Skeletal muscle tissue (tissue), 3 donors: ENCODE measurements at regions not wholly inside any gene's neighbourhood (a gene's known extent, or its start where the extent isn't known, plus 50 kb on each side); places are given as distances from the start of the nearest gene placed in this dataset.

ENCODE experiments used
- H3K27ac ChIP-seq: one replicate; pipeline ENCODE4 v1.7.0; 2013; ENCODE audit warnings: mild to moderate bottlenecking, low read depth, low read length, inconsistent platforms
- H3K27me3 ChIP-seq, 3 donors: one replicate each; pipeline ENCODE4 v1.7.0; 2013; ENCODE audit warnings: low read length in 3 of 3; ENCODE audit not compliant: control insufficient read depth in 3 of 3, insufficient read depth in 3 of 3
- H3K36me3 ChIP-seq, 3 donors: one replicate each; pipeline ENCODE4 v1.7.0; 2013; ENCODE audit warnings: low read length in 3 of 3; ENCODE audit not compliant: control insufficient read depth in 3 of 3, insufficient read depth in 3 of 3
- H3K4me1 ChIP-seq, 3 donors: one replicate each; pipeline ENCODE4 v1.7.0; 2013; ENCODE audit warnings: low read length in 3 of 3, mild to moderate bottlenecking in 3 of 3; ENCODE audit not compliant: control insufficient read depth in 3 of 3, insufficient read depth in 3 of 3
- H3K4me3 ChIP-seq, 3 donors: one replicate each; pipeline ENCODE4 v1.7.0; 2013; ENCODE audit warnings: low read length in 3 of 3
- H3K9ac ChIP-seq, 3 donors: one replicate each; pipeline ENCODE4 v1.7.0; 2013; ENCODE audit warnings: low read length in 3 of 3, mild to moderate bottlenecking in 3 of 3, moderate library complexity in 2 of 3, low read depth in 1 of 3
- H3K9me3 ChIP-seq, 3 donors: one replicate each; pipeline ENCODE4 v1.7.0; 2013; ENCODE audit warnings: low read length in 3 of 3; ENCODE audit not compliant: control insufficient read depth in 3 of 3
- donor health status: Osteomylitis.

- H3K4me3 ChIP-seq = no peak overlapping the region
- H3K27me3 ChIP-seq = no peaks in the 10 kb centered on the region
- no peaks in the 10 kb centered on the region for H3K9me3 ChIP-seq
- no peak overlapping the region for H3K9ac ChIP-seq
- H3K36me3 ChIP-seq = no peaks in the 10 kb centered on the region
- peaks cover 0 to 5% (median 0%) of the 10 kb centered on the region in 3 donors for H3K4me1 ChIP-seq
- H3K27ac ChIP-seq = no peak overlapping the region
Measured at GRCh38 chr3:132871956-132872355, 149.7 kb upstream of the NPHP3 start.

GRCh38 chr3:132870541-132870940 lies 148.3 kb upstream of the NPHP3 start:
- H3K27ac ChIP-seq = no peak overlapping the region

GRCh38 chr3:132867956-132868355 lies 145.7 kb upstream of the NPHP3 start:
- no peak overlapping the region for H3K9ac ChIP-seq
- H3K27ac ChIP-seq = no peak overlapping the region
- no peaks in the 10 kb centered on the region for H3K27me3 ChIP-seq
- no peaks in the 10 kb centered on the region for H3K9me3 ChIP-seq
- no peak overlapping the region for H3K4me3 ChIP-seq
- H3K36me3 ChIP-seq = no peaks in the 10 kb centered on the region
- H3K4me1 ChIP-seq = peaks cover 0 to 5% (median 0%) of the 10 kb centered on the region in 3 donors

More at GRCh38 chr3:132870541-132870940, 148.3 kb upstream of the NPHP3 start:
- Histone ChIP-seq H3K9ac (no peak overlapping the region), H3K27me3 (no peaks in the 10 kb centered on the region), H3K4me3 (no peak overlapping the region), H3K9me3 (no peaks in the 10 kb centered on the region), H3K36me3 (no peaks in the 10 kb centered on the region), H3K4me1 (peaks cover 0 to 5% (median 0%) of the 10 kb centered on the region in 3 donors)

GRCh38 chr3:132867526-132867925 lies 145.3 kb upstream of the NPHP3 start:
- H3K9ac ChIP-seq = no peak overlapping the region
- H3K9me3 ChIP-seq = no peaks in the 10 kb centered on the region
- H3K4me1 ChIP-seq = peaks cover 0 to 5% (median 0%) of the 10 kb centered on the region in 3 donors
- H3K36me3 ChIP-seq = no peaks in the 10 kb centered on the region
- no peak overlapping the region for H3K4me3 ChIP-seq
- no peaks in the 10 kb centered on the region for H3K27me3 ChIP-seq
- H3K27ac ChIP-seq = no peak overlapping the region

GRCh38 chr3:132857317-132857716 lies 135.1 kb upstream of the NPHP3 start:
- Histone ChIP-seq H3K9me3 (no peaks in the 10 kb centered on the region), H3K27me3 (no peaks in the 10 kb centered on the region), H3K27ac (no peak overlapping the region), H3K4me1 (peaks cover 0 to 2% (median 0%) of the 10 kb centered on the region in 3 donors), H3K4me3 (no peak overlapping the region), H3K9ac (no peak overlapping the region), H3K36me3 (no peaks in the 10 kb centered on the region)

GRCh38 chr3:132854856-132855535 lies 132.8 kb upstream of the NPHP3 start:
- H3K4me1 ChIP-seq = peaks cover 0 to 2% (median 0%) of the 10 kb centered on the region in 3 donors
- no peak overlapping the region for H3K9ac ChIP-seq
- H3K9me3 ChIP-seq = peaks cover 0 to 2% (median 0%) of the 10 kb centered on the region in 3 donors
- no peak overlapping the region for H3K4me3 ChIP-seq
- no peak overlapping the region for H3K27ac ChIP-seq
- no peaks in the 10 kb centered on the region for H3K36me3 ChIP-seq
- no peaks in the 10 kb centered on the region for H3K27me3 ChIP-seq

GRCh38 chr3:132847849-132848625 lies 125.8 kb upstream of the NPHP3 start:
- peaks cover 0 to 9% (median 7%) of the 10 kb centered on the region in 3 donors for H3K4me1 ChIP-seq
- H3K27ac ChIP-seq = no peak overlapping the region
- no peaks in the 10 kb centered on the region for H3K36me3 ChIP-seq
- no peaks in the 10 kb centered on the region for H3K27me3 ChIP-seq
- no peak overlapping the region for H3K4me3 ChIP-seq
- H3K9me3 ChIP-seq = peaks cover 0 to 2% (median 0%) of the 10 kb centered on the region in 3 donors
- H3K9ac ChIP-seq = no peak overlapping the region

GRCh38 chr3:132843851-132844553 lies 121.8 kb upstream of the NPHP3 start:
- H3K4me1 ChIP-seq = peaks cover 0 to 9% (median 7%) of the 10 kb centered on the region in 3 donors
- no peaks in the 10 kb centered on the region for H3K9me3 ChIP-seq
- no peak overlapping the region for H3K9ac ChIP-seq
- H3K36me3 ChIP-seq = no peaks in the 10 kb centered on the region
- no peak overlapping the region for H3K27ac ChIP-seq
- H3K4me3 ChIP-seq = no peak overlapping the region
- no peaks in the 10 kb centered on the region for H3K27me3 ChIP-seq

- Histone ChIP-seq H3K27me3 (no peaks in the 10 kb centered on the region), H3K4me3 (no peak overlapping the region), H3K9me3 (no peaks in the 10 kb centered on the region), H3K9ac (no peak overlapping the region), H3K36me3 (no peaks in the 10 kb centered on the region), H3K4me1 (peaks cover 0 to 9% (median 6%) of the 10 kb centered on the region in 3 donors), H3K27ac (no peak overlapping the region)
Measured at GRCh38 chr3:132843349-132843748, 121.1 kb upstream of the NPHP3 start.

- H3K27me3 ChIP-seq = no peaks in the 10 kb centered on the region
- no peaks in the 10 kb centered on the region for H3K4me1 ChIP-seq
- no peaks in the 10 kb centered on the region for H3K36me3 ChIP-seq
- H3K4me3 ChIP-seq = no peak overlapping the region
- H3K9ac ChIP-seq = no peak overlapping the region
- no peak overlapping the region for H3K27ac ChIP-seq
- no peaks in the 10 kb centered on the region for H3K9me3 ChIP-seq
Measured at GRCh38 chr3:132841621-132842020, 119.4 kb upstream of the NPHP3 start.
